Stimulated activated effector memory CD8-positive, alpha-beta T cell treated with anti-CD3 and anti-CD28 coated beads, Interleukin-12 subunit alpha, Interleukin-12 subunit beta, amount 100 ng/mL, for 72 hours (primary cell): ENCODE measurements at regions not wholly inside any gene's neighbourhood (a gene's known extent, or its start where the extent isn't known, plus 50 kb on each side); places are given as distances from the start of the nearest gene placed in this dataset.

Experiments
- ATAC-seq: fragments of 150-1000 bp; cut with Tn5 transposase; 2 replicates; pipeline ENCODE4 v1.10.0; 2021
- DNase-seq, 2 donors: peaks; one replicate each; pipeline ENCODE4 v3.0.0; 2021 to 2022; ENCODE audit warnings: low spot score in 2 of 2
- H3K27ac Mint-ChIP-seq: one replicate; pipeline ENCODE4 v1.8.0; 2022; ENCODE audit warnings: mild to moderate bottlenecking, mixed read lengths
- H3K36me3 Mint-ChIP-seq: one replicate; pipeline ENCODE4 v1.8.0; 2022; ENCODE audit warnings: mild to moderate bottlenecking, mixed read lengths
- H3K4me1 Mint-ChIP-seq: one replicate; pipeline ENCODE4 v1.8.0; 2022; ENCODE audit warnings: mixed read lengths
- H3K4me3 Mint-ChIP-seq: one replicate; pipeline ENCODE4 v1.8.0; 2022; ENCODE audit warnings: mild to moderate bottlenecking, mixed read lengths
- H3K9me3 Mint-ChIP-seq: one replicate; pipeline ENCODE4 v1.8.0; 2022; ENCODE audit warnings: mixed read lengths

GRCh38 chr20:60470366-60470765 lies 512.1 kb downstream of the CDH26 start:
- Mint-ChIP-seq H3K4me1 (no peaks in the 10 kb centered on the region), H3K9me3 (no peaks in the 10 kb centered on the region), H3K27ac (no peak overlapping the region), H3K36me3 (no peaks in the 10 kb centered on the region), H3K4me3 (no peak overlapping the region)
- no peak for DNase-seq
- ATAC-seq: no peak

GRCh38 chr20:60473211-60473610 lies 515.0 kb downstream of the CDH26 start:
- DNase-seq (no peak), ATAC-seq (no peak)
- no peaks in the 10 kb centered on the region for H3K36me3 Mint-ChIP-seq

DNA sequence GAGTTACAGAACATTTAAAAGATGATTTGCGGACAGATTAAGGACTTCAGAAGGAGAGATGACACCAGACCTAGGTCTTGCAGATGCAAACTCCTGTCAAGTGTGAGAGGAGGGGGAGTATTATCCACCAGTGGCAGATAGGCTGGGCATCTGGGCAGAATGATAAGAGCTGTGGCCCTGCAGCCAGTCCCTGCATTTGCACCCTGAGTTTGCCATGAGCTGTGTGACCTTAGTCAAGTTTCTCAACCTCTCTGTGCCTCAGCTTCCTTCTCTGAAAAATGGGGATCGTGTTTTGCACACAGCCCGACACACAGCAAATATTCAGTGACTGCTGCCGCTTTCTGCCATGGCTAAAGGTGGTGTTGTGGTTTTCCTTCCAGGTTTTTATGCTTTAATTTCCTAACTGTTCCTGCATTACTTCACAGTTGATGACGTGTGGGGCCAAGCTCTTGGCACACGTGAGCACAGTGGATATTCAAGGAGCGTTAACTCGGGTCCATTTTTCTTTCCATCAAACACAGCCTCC lies 516.2 kb downstream of the CDH26 start:
- no peak overlapping the region for H3K4me3 Mint-ChIP-seq
- DNase-seq (no peak), ATAC-seq (no peak)
- no peak overlapping the region for H3K27ac Mint-ChIP-seq
- H3K36me3 Mint-ChIP-seq: no peaks in the 10 kb centered on the region
- no peaks in the 10 kb centered on the region for H3K4me1 Mint-ChIP-seq
- H3K9me3 Mint-ChIP-seq: no peaks in the 10 kb centered on the region

More at GRCh38 chr20:60473211-60473610, 515.0 kb downstream of the CDH26 start:
- Mint-ChIP-seq H3K4me1 (no peaks in the 10 kb centered on the region), H3K4me3 (no peak overlapping the region), H3K27ac (no peak overlapping the region), H3K9me3 (no peaks in the 10 kb centered on the region)

DNA sequence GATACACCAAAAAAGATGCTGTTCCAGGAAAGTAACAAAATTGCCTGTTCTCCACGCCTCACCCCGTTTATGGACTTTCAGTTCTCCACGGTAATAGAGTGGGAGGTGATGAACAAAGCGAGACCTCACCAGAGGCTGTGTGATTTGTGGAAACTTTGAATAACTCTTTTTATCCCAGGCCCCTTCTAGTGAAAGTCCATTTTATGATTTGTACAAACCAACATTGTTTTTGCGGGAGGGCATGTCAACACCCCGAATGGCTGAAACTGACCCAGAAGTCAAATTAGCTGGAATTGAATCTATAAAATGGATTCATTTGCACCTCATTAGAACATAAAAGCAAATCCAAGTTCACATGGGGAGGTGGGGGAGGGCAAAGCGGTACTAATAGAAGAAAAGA lies 517.8 kb downstream of the CDH26 start:
- ATAC-seq (no peak), DNase-seq (no peak)
- Mint-ChIP-seq H3K27ac (no peak overlapping the region), H3K4me3 (no peak overlapping the region), H3K9me3 (no peaks in the 10 kb centered on the region), H3K36me3 (no peaks in the 10 kb centered on the region), H3K4me1 (no peaks in the 10 kb centered on the region)

- DNase-seq (no peak), ATAC-seq (no peak)
- H3K4me1 Mint-ChIP-seq: no peaks in the 10 kb centered on the region
- H3K36me3 Mint-ChIP-seq: no peaks in the 10 kb centered on the region
- H3K9me3 Mint-ChIP-seq: no peaks in the 10 kb centered on the region
- H3K4me3 Mint-ChIP-seq: no peak overlapping the region
- no peak overlapping the region for H3K27ac Mint-ChIP-seq
These were observed 519.7 kb downstream of the CDH26 start for GRCh38 chr20:60477958-60478357.

- Mint-ChIP-seq H3K9me3 (no peaks in the 10 kb centered on the region), H3K27ac (no peak overlapping the region), H3K4me1 (no peaks in the 10 kb centered on the region), H3K4me3 (no peak overlapping the region), H3K36me3 (no peaks in the 10 kb centered on the region)
- DNase-seq (no peak), ATAC-seq (no peak)
These were observed 520.3 kb downstream of the CDH26 start for GRCh38 chr20:60478533-60478932.

GRCh38 chr20:60480950-60481742 lies 522.9 kb downstream of the CDH26 start:
- ATAC-seq (no peak), DNase-seq (no peak)
- H3K4me3 Mint-ChIP-seq: no peak overlapping the region
- H3K27ac Mint-ChIP-seq: no peak overlapping the region
- no peaks in the 10 kb centered on the region for H3K9me3 Mint-ChIP-seq
- H3K4me1 Mint-ChIP-seq: no peaks in the 10 kb centered on the region
- H3K36me3 Mint-ChIP-seq: no peaks in the 10 kb centered on the region

DNA sequence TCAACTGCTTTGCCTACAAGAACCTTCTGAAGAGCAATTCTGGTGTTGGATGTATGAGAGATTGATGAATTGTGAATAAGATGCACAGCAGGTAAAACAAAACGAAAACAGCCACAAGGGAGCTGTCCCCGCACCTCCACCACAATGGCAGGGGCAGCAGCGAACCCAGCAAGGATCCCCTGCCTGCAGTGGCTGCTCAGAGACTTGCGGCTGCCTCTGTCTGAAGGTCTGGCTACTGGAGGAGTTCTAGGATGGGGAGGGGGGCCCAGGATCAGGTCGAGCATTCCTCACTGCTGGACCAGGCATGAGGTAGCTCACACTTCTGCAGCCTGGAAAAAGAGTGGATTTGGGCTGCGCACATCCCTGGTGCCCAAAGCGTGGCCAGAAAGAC lies 523.5 kb downstream of the CDH26 start:
- Mint-ChIP-seq H3K36me3 (no peaks in the 10 kb centered on the region), H3K4me1 (no peaks in the 10 kb centered on the region), H3K4me3 (no peak overlapping the region), H3K9me3 (no peaks in the 10 kb centered on the region), H3K27ac (no peak overlapping the region)
- DNase-seq: no peak
- no peak for ATAC-seq

GRCh38 chr20:60482221-60483008 lies 524.2 kb downstream of the CDH26 start:
- H3K9me3 Mint-ChIP-seq: no peaks in the 10 kb centered on the region
- H3K4me1 Mint-ChIP-seq: no peaks in the 10 kb centered on the region
- H3K27ac Mint-ChIP-seq: no peak overlapping the region
- no peaks in the 10 kb centered on the region for H3K36me3 Mint-ChIP-seq
- no peak overlapping the region for H3K4me3 Mint-ChIP-seq
- DNase-seq (no peak), ATAC-seq (no peak)

- Mint-ChIP-seq H3K36me3 (no peaks in the 10 kb centered on the region), H3K4me1 (no peaks in the 10 kb centered on the region), H3K9me3 (no peaks in the 10 kb centered on the region), H3K4me3 (no peak overlapping the region), H3K27ac (no peak overlapping the region)
- no peak for ATAC-seq
- DNase-seq: no peak
These were observed 525.1 kb downstream of the CDH26 start for GRCh38 chr20:60483371-60483770.

DNA sequence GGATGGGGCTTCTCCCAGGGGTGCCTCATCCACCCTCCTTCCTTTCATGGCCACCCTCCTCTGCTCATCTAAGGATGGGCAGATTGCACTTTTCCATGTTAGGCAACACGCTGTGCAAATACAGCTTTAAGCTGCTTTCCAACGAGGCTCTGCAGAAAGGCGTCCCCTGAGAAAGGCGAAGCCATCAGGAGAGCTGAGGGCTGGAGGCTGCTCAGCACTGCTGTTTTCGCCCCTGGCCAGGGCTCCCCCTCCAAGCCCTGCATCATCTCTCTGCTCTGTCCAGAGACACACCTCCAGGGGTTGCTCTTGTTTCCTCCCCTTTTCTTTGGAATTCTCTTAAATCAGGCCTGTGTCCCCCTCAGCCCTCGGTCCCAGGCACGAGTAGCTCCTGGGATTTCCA lies 526.1 kb downstream of the CDH26 start:
- ATAC-seq (peak; percentile 17), DNase-seq (no peak)
- Mint-ChIP-seq H3K27ac (no peak overlapping the region), H3K36me3 (no peaks in the 10 kb centered on the region), H3K4me3 (no peak overlapping the region), H3K9me3 (no peaks in the 10 kb centered on the region), H3K4me1 (no peaks in the 10 kb centered on the region)

GRCh38 chr20:60485012-60485760 lies 527.0 kb downstream of the CDH26 start:
- Mint-ChIP-seq H3K36me3 (no peaks in the 10 kb centered on the region), H3K4me1 (no peaks in the 10 kb centered on the region), H3K4me3 (no peak overlapping the region), H3K27ac (no peak overlapping the region), H3K9me3 (no peaks in the 10 kb centered on the region)
- no peak for DNase-seq
- ATAC-seq: no peak

DNA sequence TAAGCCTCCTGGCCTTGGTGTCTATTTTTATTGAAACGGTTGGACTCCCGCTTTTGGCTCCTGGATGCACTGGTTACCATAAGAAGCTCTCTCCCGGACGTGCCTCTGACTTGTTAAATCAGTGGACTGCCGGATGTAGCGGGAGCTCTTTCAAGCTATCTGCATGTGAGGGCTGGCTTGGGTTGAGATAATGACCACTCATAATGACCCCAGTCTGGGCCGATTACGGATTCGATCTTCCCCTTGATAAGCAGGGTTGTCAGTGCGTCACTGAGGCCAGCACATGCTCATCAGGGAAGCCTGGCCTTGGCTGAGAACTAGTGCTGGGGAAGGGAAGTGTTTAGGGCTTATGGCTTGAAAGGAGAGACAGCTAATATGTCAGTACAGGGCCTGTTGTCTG lies 528.1 kb downstream of the CDH26 start:
- Mint-ChIP-seq H3K4me3 (no peak overlapping the region), H3K27ac (no peak overlapping the region)

GRCh38 chr20:60486937-60487336 lies 528.7 kb downstream of the CDH26 start:
- DNase-seq: no peak
- no peaks in the 10 kb centered on the region for H3K36me3 Mint-ChIP-seq
- no peak overlapping the region for H3K27ac Mint-ChIP-seq
- no peak overlapping the region for H3K4me3 Mint-ChIP-seq
- no peaks in the 10 kb centered on the region for H3K4me1 Mint-ChIP-seq
- H3K9me3 Mint-ChIP-seq: no peaks in the 10 kb centered on the region
- no peak for ATAC-seq

More for the DNA sequence above, 528.1 kb downstream of the CDH26 start:
- ATAC-seq: no peak
- Mint-ChIP-seq H3K9me3 (no peaks in the 10 kb centered on the region), H3K36me3 (no peaks in the 10 kb centered on the region), H3K4me1 (no peaks in the 10 kb centered on the region)
- no peak for DNase-seq

- DNase-seq (no peak), ATAC-seq (no peak)
- Mint-ChIP-seq H3K4me1 (no peaks in the 10 kb centered on the region), H3K9me3 (no peaks in the 10 kb centered on the region), H3K36me3 (no peaks in the 10 kb centered on the region), H3K27ac (no peak overlapping the region), H3K4me3 (no peak overlapping the region)
These were observed 532.2 kb downstream of the CDH26 start for GRCh38 chr20:60490217-60491050.
